NCI-H2227 (cell line): ENCODE measurements at regions not wholly inside any gene's neighbourhood (a gene's known extent, or its start where the extent isn't known, plus 50 kb on each side); places are given as distances from the start of the nearest gene placed in this dataset.

Experiments used
- DNase-seq: peaks from one replicate; lab custom pipeline; 2025; ENCODE audit not compliant: unreplicated experiment; lab: John Stamatoyannopoulos, UW

- DNase-seq = no peak
Observed at GRCh38 chr11:95586155-95586554, 203.4 kb downstream of the FAM76B start.

GRCh38 chr11:95585752-95586077 is 203.9 kb downstream of the FAM76B start:
- no peak for DNase-seq

- DNase-seq = no peak
Observed at GRCh38 chr11:95585069-95585751, 204.4 kb downstream of the FAM76B start.

GRCh38 chr11:95584589-95584988 is 205.0 kb downstream of the FAM76B start:
- no peak for DNase-seq

GRCh38 chr11:95584180-95584579 is 205.4 kb downstream of the FAM76B start:
- no peak for DNase-seq

GRCh38 chr11:95577716-95578460 is 211.7 kb downstream of the FAM76B start:
- DNase-seq = no peak

- DNase-seq = no peak
Observed at GRCh38 chr11:95576146-95576845, 213.3 kb downstream of the FAM76B start.

- no peak for DNase-seq
Observed at GRCh38 chr11:95575517-95575916, 214.1 kb downstream of the FAM76B start.

- no peak for DNase-seq
Observed at GRCh38 chr11:95571718-95572260, 217.8 kb downstream of the FAM76B start.

- DNase-seq = no peak
Observed at GRCh38 chr11:95570845-95571244, 218.7 kb downstream of the FAM76B start.

- no peak for DNase-seq
Observed at GRCh38 chr11:95569207-95569606, 220.4 kb downstream of the FAM76B start.

GRCh38 chr11:95568281-95568680 is 221.3 kb downstream of the FAM76B start:
- DNase-seq = no peak

GRCh38 chr11:95567685-95568084 is 221.9 kb downstream of the FAM76B start:
- DNase-seq = no peak

- no peak for DNase-seq
Observed at GRCh38 chr11:95566211-95566610, 223.4 kb downstream of the FAM76B start.

GRCh38 chr11:95565724-95566141 is 223.8 kb downstream of the FAM76B start:
- no peak for DNase-seq

GRCh38 chr11:95563859-95564258 is 225.7 kb downstream of the FAM76B start:
- no peak for DNase-seq

GRCh38 chr11:95563173-95563572 is 226.4 kb downstream of the FAM76B start:
- DNase-seq = no peak

GRCh38 chr11:95562196-95562921 is 227.2 kb downstream of the FAM76B start:
- DNase-seq = no peak

GRCh38 chr11:95559899-95560298 is 229.7 kb downstream of the FAM76B start:
- DNase-seq = no peak

GRCh38 chr11:95557376-95557775 is 232.2 kb downstream of the FAM76B start:
- no peak for DNase-seq
